ENCODE measurements at regions not wholly inside any gene's neighbourhood (a gene's known extent, or its start where the extent isn't known, plus 50 kb on each side); places are given as distances from the start of the nearest gene placed in this dataset.

DNA sequence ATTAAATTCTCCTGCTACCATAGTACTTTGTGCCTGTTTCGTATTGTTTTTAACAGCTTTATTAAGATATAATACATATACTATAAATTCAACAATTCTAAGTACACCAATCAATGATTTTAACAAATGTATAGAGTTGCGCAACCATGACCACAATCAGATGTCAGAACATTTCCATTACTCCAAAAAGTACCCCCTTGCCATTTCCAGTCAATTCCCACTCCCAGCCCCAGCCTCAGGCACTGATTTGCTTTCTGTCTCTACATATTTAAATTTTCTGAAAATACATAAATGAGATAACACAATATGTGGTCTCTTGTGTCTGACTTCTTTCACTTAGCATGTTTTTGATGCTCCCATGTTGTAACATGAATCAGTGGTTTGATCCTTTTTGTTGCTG is 193.9 kb downstream of the FIGN start:
- TF ChIP-seq ZNF274 (IDR thresholded peaks at IDR 0.05; ENCODE audit: low read depth, low read length) (no peak), YY1 (IDR thresholded peaks at IDR 0.05; ENCODE audit: insufficient read depth, insufficient read length) (no peak), SUZ12 (IDR thresholded peaks at IDR 0.05; ENCODE audit: extremely low read depth, insufficient read depth, insufficient read length) (no peak)
- DNase-seq (ENCODE audit: low read depth, low spot score): no peak
- no peak overlapping the region for H3K4me3 ChIP-seq (ENCODE audit: insufficient read length, low read depth)
- no peaks in the 10 kb centered on the region for H3K27me3 ChIP-seq (ENCODE audit: insufficient read depth, insufficient read length)
- no peaks in the 10 kb centered on the region for H3K4me1 ChIP-seq (ENCODE audit: insufficient read depth, insufficient read length)
- H3K9ac ChIP-seq (ENCODE audit: insufficient read length, low read depth): no peak overlapping the region
- no peaks in the 10 kb centered on the region for H3K36me3 ChIP-seq (ENCODE audit: insufficient read depth, insufficient read length, low read length)
- no peaks in the 10 kb centered on the region for H3K9me3 ChIP-seq (ENCODE audit: insufficient read depth, low read length)

DNA sequence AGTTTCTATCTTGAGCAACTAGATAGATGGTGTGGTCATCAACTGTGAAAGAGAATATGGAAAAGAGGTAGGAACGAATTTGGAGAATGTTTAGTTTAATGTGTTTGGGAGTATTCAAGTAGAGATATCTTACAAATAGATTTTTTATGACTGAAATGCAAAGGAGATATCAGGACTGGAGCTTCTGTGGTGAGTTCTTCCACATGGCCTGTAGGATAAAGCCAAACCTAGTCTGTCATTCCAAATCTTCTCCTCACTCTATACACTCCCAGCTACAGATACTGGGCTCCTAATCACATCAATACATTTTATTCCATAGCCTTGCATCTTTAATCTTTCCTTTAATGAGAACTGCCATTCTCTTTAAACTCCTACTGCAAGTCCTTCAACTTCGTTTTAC is 194.3 kb downstream of the FIGN start:
- no peak for DNase-seq (ENCODE audit: low read depth, low spot score)
- H3K27me3 ChIP-seq (ENCODE audit: insufficient read depth, insufficient read length): no peaks in the 10 kb centered on the region
- H3K4me3 ChIP-seq (ENCODE audit: insufficient read length, low read depth): no peak overlapping the region
- H3K4me1 ChIP-seq (ENCODE audit: insufficient read depth, insufficient read length): no peaks in the 10 kb centered on the region
- H3K9ac ChIP-seq (ENCODE audit: insufficient read length, low read depth): no peak overlapping the region
- H3K36me3 ChIP-seq (ENCODE audit: insufficient read depth, insufficient read length, low read length): no peaks in the 10 kb centered on the region
- H3K9me3 ChIP-seq (ENCODE audit: insufficient read depth, low read length): no peaks in the 10 kb centered on the region
- TF ChIP-seq SUZ12 (IDR thresholded peaks at IDR 0.05; ENCODE audit: extremely low read depth, insufficient read depth, insufficient read length) (no peak), YY1 (IDR thresholded peaks at IDR 0.05; ENCODE audit: insufficient read depth, insufficient read length) (no peak), ZNF274 (IDR thresholded peaks at IDR 0.05; ENCODE audit: low read depth, low read length) (no peak)

- H3K27me3 ChIP-seq (ENCODE audit: insufficient read depth, insufficient read length): no peaks in the 10 kb centered on the region
- H3K9ac ChIP-seq (ENCODE audit: insufficient read length, low read depth): no peak overlapping the region
- TF ChIP-seq SUZ12 (IDR thresholded peaks at IDR 0.05; ENCODE audit: extremely low read depth, insufficient read depth, insufficient read length): no peak
- TF ChIP-seq ZNF274 (IDR thresholded peaks at IDR 0.05; ENCODE audit: low read depth, low read length): no peak
- no peak for TF ChIP-seq YY1 (IDR thresholded peaks at IDR 0.05; ENCODE audit: insufficient read depth, insufficient read length)
- H3K4me3 ChIP-seq (ENCODE audit: insufficient read length, low read depth): no peak overlapping the region
- DNase-seq (ENCODE audit: low read depth, low spot score): no peak
- H3K9me3 ChIP-seq (ENCODE audit: insufficient read depth, low read length): 0 out of 2 replicates have a peak, but pooled peaks cover 4% of the 10 kb centered on the region
- H3K36me3 ChIP-seq (ENCODE audit: insufficient read depth, insufficient read length, low read length): no peaks in the 10 kb centered on the region
- no peaks in the 10 kb centered on the region for H3K4me1 ChIP-seq (ENCODE audit: insufficient read depth, insufficient read length)
These were observed 207.1 kb downstream of the FIGN start for GRCh38 chr2:163528640-163529217.

DNA sequence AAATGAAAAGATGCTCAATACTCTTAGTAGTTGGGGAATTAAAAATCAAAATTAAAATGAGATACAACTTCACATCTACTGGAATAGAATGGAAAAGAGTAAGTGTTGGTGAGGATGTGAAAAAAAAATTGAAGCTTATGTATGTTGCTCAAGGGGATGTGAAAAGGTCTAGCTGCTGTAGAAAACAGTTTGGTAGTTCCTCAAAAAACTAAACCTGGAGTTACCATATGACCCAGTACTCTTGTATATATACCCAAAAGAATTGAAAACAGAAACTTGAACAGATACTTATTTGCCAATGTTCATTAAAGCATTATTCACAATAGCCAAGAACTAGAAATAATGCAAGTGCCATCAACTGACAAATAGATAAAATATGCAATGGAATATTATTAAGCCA is 208.4 kb downstream of the FIGN start:
- 0 out of 2 replicates have a peak, but pooled peaks cover 4% of the 10 kb centered on the region for H3K9me3 ChIP-seq (ENCODE audit: insufficient read depth, low read length)
- DNase-seq (ENCODE audit: low read depth, low spot score): no peak
- no peaks in the 10 kb centered on the region for H3K36me3 ChIP-seq (ENCODE audit: insufficient read depth, insufficient read length, low read length)
- no peak for TF ChIP-seq SUZ12 (IDR thresholded peaks at IDR 0.05; ENCODE audit: extremely low read depth, insufficient read depth, insufficient read length)
- H3K27me3 ChIP-seq (ENCODE audit: insufficient read depth, insufficient read length): no peaks in the 10 kb centered on the region
- H3K9ac ChIP-seq (ENCODE audit: insufficient read length, low read depth): no peak overlapping the region
- no peaks in the 10 kb centered on the region for H3K4me1 ChIP-seq (ENCODE audit: insufficient read depth, insufficient read length)
- no peak overlapping the region for H3K4me3 ChIP-seq (ENCODE audit: insufficient read length, low read depth)

GRCh38 chr2:163518762-163519161 is 217.0 kb downstream of the FIGN start:
- no peaks in the 10 kb centered on the region for H3K4me1 ChIP-seq (ENCODE audit: insufficient read depth, insufficient read length)
- H3K9ac ChIP-seq (ENCODE audit: insufficient read length, low read depth): no peak overlapping the region
- TF ChIP-seq SUZ12 (IDR thresholded peaks at IDR 0.05; ENCODE audit: extremely low read depth, insufficient read depth, insufficient read length) (no peak), YY1 (IDR thresholded peaks at IDR 0.05; ENCODE audit: insufficient read depth, insufficient read length) (no peak), ZNF274 (IDR thresholded peaks at IDR 0.05; ENCODE audit: low read depth, low read length) (no peak)
- no peaks in the 10 kb centered on the region for H3K27me3 ChIP-seq (ENCODE audit: insufficient read depth, insufficient read length)
- no peaks in the 10 kb centered on the region for H3K9me3 ChIP-seq (ENCODE audit: insufficient read depth, low read length)
- H3K36me3 ChIP-seq (ENCODE audit: insufficient read depth, insufficient read length, low read length): no peaks in the 10 kb centered on the region
- DNase-seq (ENCODE audit: low read depth, low spot score): no peak
- no peak overlapping the region for H3K4me3 ChIP-seq (ENCODE audit: insufficient read length, low read depth)

- Histone ChIP-seq H3K36me3 (ENCODE audit: insufficient read depth, insufficient read length, low read length) (no peaks in the 10 kb centered on the region), H3K4me3 (ENCODE audit: insufficient read length, low read depth) (no peak overlapping the region), H3K27me3 (ENCODE audit: insufficient read depth, insufficient read length) (no peaks in the 10 kb centered on the region), H3K9me3 (ENCODE audit: insufficient read depth, low read length) (no peaks in the 10 kb centered on the region), H3K9ac (ENCODE audit: insufficient read length, low read depth) (no peak overlapping the region), H3K4me1 (ENCODE audit: insufficient read depth, insufficient read length) (no peaks in the 10 kb centered on the region)
- no peak for DNase-seq (ENCODE audit: low read depth, low spot score)
- TF ChIP-seq ZNF274 (IDR thresholded peaks at IDR 0.05; ENCODE audit: low read depth, low read length) (no peak), SUZ12 (IDR thresholded peaks at IDR 0.05; ENCODE audit: extremely low read depth, insufficient read depth, insufficient read length) (no peak), YY1 (IDR thresholded peaks at IDR 0.05; ENCODE audit: insufficient read depth, insufficient read length) (no peak)
These were observed 220.0 kb downstream of the FIGN start for GRCh38 chr2:163515836-163516235.

GRCh38 chr2:163505281-163505680 is 230.5 kb downstream of the FIGN start:
- TF ChIP-seq ZNF274 (IDR thresholded peaks at IDR 0.05; ENCODE audit: low read depth, low read length) (no peak), SUZ12 (IDR thresholded peaks at IDR 0.05; ENCODE audit: extremely low read depth, insufficient read depth, insufficient read length) (no peak), YY1 (IDR thresholded peaks at IDR 0.05; ENCODE audit: insufficient read depth, insufficient read length) (no peak)
- Histone ChIP-seq H3K4me3 (ENCODE audit: insufficient read length, low read depth) (no peak overlapping the region), H3K4me1 (ENCODE audit: insufficient read depth, insufficient read length) (no peaks in the 10 kb centered on the region), H3K9ac (ENCODE audit: insufficient read length, low read depth) (no peak overlapping the region), H3K36me3 (ENCODE audit: insufficient read depth, insufficient read length, low read length) (no peaks in the 10 kb centered on the region), H3K27me3 (ENCODE audit: insufficient read depth, insufficient read length) (no peaks in the 10 kb centered on the region), H3K9me3 (ENCODE audit: insufficient read depth, low read length) (no peaks in the 10 kb centered on the region)
- DNase-seq (ENCODE audit: low read depth, low spot score): no peak
